Keratinocyte (primary cell): ENCODE measurements at regions not wholly inside any gene's neighbourhood (a gene's known extent, or its start where the extent isn't known, plus 50 kb on each side); places are given as distances from the start of the nearest gene placed in this dataset.

ENCODE experiments used
- DNase-seq: peaks from one replicate; pipeline ENCODE4 v3.0.0-alpha.2; 2011; ENCODE audit warnings: low read depth, missing footprints, low spot score
- FAIRE-seq: peaks from 2 replicates; lab custom pipeline; 2011; peaks lifted over from hg19 to GRCh38; lab: Jason Lieb, UNC
- H2AFZ ChIP-seq: 2 replicates; pipeline ENCODE4 v1.6.0; 2012; ENCODE audit warnings: low read length, control low read depth, inconsistent platforms; ENCODE audit not compliant: control insufficient read depth
- H3K27ac ChIP-seq: 2 replicates; pipeline ENCODE4 v1.5.1; 2011; ENCODE audit warnings: low read length; ENCODE audit not compliant: control insufficient read depth, insufficient read depth
- H3K27me3 ChIP-seq: 3 replicates; pipeline ENCODE4 v1.6.0; 2011; ENCODE audit warnings: low read length; ENCODE audit not compliant: control insufficient read depth, insufficient read depth; ENCODE audit errors: extremely low read depth
- H3K36me3 ChIP-seq, 2 experiments: 2 replicates in 1 of 2; 3 replicates in 1 of 2; pipeline ENCODE4 v1.5.1; 2011; ENCODE audit warnings: low read length in 2 of 2, mild to moderate bottlenecking in 1 of 2; ENCODE audit not compliant: control insufficient read depth in 2 of 2, insufficient read depth in 2 of 2; ENCODE audit errors: extremely low read depth in 1 of 2
- H3K4me1 ChIP-seq: 3 replicates; pipeline ENCODE4 v1.5.1; 2011; ENCODE audit warnings: low read length; ENCODE audit not compliant: control insufficient read depth, insufficient read depth; ENCODE audit errors: extremely low read depth
- H3K4me2 ChIP-seq: 3 replicates; pipeline ENCODE4 v1.6.0; 2011; ENCODE audit warnings: low read depth, low read length; ENCODE audit not compliant: control insufficient read depth, insufficient read depth; ENCODE audit errors: extremely low read depth
- H3K4me3 ChIP-seq, 3 experiments: fragments of 200-600 bp in 1 of 3; sonication (generic) in 1 of 3; 2 replicates in 2 of 3; 3 replicates in 1 of 3; pipeline ENCODE4 v1.5.1; 2011 to 2016; ENCODE audit warnings: low read length in 3 of 3, mild to moderate bottlenecking in 3 of 3, control low read depth in 2 of 3, inconsistent platforms in 1 of 3, low read depth in 1 of 3, mixed read lengths in 1 of 3, mixed run types in 1 of 3, moderate library complexity in 1 of 3; ENCODE audit not compliant: control insufficient read depth in 2 of 3, insufficient read depth in 2 of 3; ENCODE audit errors: extremely low read depth in 1 of 3
- H3K79me2 ChIP-seq: 2 replicates; pipeline ENCODE4 v1.6.0; 2012; ENCODE audit warnings: low read length; ENCODE audit not compliant: control insufficient read depth, insufficient read depth
- H3K9ac ChIP-seq: 3 replicates; pipeline ENCODE4 v1.6.0; 2011; ENCODE audit warnings: low read length; ENCODE audit not compliant: control insufficient read depth, insufficient read depth; ENCODE audit errors: extremely low read depth
- H3K9me1 ChIP-seq: 3 replicates; pipeline ENCODE4 v1.6.0; 2011; ENCODE audit warnings: low read length; ENCODE audit not compliant: control insufficient read depth, insufficient read depth; ENCODE audit errors: extremely low read depth
- H3K9me3 ChIP-seq: 2 replicates; pipeline ENCODE4 v1.5.1; 2012; ENCODE audit warnings: low read depth, low read length; ENCODE audit not compliant: control insufficient read depth
- H4K20me1 ChIP-seq: 3 replicates; pipeline ENCODE4 v1.6.0; 2011; ENCODE audit warnings: low read length; ENCODE audit not compliant: control insufficient read depth, insufficient read depth; ENCODE audit errors: extremely low read depth
- EZH2 ChIP-seq: IDR thresholded peaks from one replicate; pipeline ENCODE4 v1.6.1; 2012; ENCODE audit warnings: inconsistent platforms, mild to moderate bottlenecking, low read length, moderate library complexity
- dilution Hi-C: fragments of 300-500 bp; cut with MboI; formaldehyde crosslinking; loops from one replicate; pipeline ENCODE4 v1.7.0; 2020; ENCODE audit warnings: low sequenced_read_pairs; ENCODE audit not compliant: extremely low pct_ligation_motif_present
- TF ChIP-seq, protein P1 (sequence below), 3 experiments: IDR thresholded peaks in 1 of 3; conservative IDR thresholded peaks in 1 of 3; optimal IDR thresholded peaks in 1 of 3; 2 replicates in 2 of 3; 3 replicates in 1 of 3; pipeline versions ENCODE3 to v1.5.1; 2011; ENCODE audit warnings: low read length in 3 of 3, mild to moderate bottlenecking in 3 of 3, moderate library complexity in 2 of 3, control low read depth in 1 of 3, inconsistent platforms in 1 of 3; ENCODE audit not compliant: insufficient read depth in 2 of 3; ENCODE audit errors: extremely low read depth in 1 of 3

- no peak for FAIRE-seq
Observed at GRCh38 chr16:54231919-54232318, 54.7 kb downstream of the IRX3 start.

DNA sequence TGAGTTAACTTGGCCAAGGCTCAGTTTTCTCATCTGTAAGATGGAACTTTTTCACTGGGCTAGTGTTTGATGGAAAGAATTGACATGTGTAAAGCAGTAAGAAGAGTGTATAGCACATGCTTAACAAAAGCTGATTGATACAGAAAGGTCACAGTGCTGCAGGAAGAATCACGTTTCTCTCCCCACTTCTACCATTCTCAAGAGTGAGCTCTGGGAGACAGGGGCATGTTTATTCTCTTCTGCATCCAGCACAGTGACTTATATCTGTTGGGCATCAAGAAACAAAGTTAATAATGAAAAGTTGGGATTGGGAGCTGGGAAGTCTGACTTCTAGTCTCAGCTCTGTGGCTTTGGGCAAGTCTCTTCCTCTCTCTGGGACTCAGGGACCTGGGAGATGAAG is 55.3 kb downstream of the IRX3 start:
- Histone ChIP-seq H4K20me1 (no peaks in the 10 kb centered on the region), H3K4me1 (no peaks in the 10 kb centered on the region), H2AFZ (no peak overlapping the region), H3K9me3 (peaks cover 1% of the 10 kb centered on the region), H3K9me1 (no peaks in the 10 kb centered on the region), H3K79me2 (no peaks in the 10 kb centered on the region), H3K36me3 (no peaks in the 10 kb centered on the region), H3K9ac (no peak overlapping the region), H3K4me3 (no peak overlapping the region), H3K4me2 (no peak overlapping the region), H3K27me3 (no peaks in the 10 kb centered on the region), H3K27ac (no peak overlapping the region)
- no peak for FAIRE-seq
- dilution Hi-C loops: no loop called here
- TF ChIP-seq, protein P1, sequence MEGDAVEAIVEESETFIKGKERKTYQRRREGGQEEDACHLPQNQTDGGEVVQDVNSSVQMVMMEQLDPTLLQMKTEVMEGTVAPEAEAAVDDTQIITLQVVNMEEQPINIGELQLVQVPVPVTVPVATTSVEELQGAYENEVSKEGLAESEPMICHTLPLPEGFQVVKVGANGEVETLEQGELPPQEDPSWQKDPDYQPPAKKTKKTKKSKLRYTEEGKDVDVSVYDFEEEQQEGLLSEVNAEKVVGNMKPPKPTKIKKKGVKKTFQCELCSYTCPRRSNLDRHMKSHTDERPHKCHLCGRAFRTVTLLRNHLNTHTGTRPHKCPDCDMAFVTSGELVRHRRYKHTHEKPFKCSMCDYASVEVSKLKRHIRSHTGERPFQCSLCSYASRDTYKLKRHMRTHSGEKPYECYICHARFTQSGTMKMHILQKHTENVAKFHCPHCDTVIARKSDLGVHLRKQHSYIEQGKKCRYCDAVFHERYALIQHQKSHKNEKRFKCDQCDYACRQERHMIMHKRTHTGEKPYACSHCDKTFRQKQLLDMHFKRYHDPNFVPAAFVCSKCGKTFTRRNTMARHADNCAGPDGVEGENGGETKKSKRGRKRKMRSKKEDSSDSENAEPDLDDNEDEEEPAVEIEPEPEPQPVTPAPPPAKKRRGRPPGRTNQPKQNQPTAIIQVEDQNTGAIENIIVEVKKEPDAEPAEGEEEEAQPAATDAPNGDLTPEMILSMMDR (optimal IDR thresholded peaks at IDR 0.05 in 1 of 3, IDR thresholded peaks at IDR 0.05 in 1 of 3, conservative IDR thresholded peaks at IDR 0.05 in 1 of 3; ENCODE audit: extremely low read depth in 1 of 3, insufficient read depth in 2 of 3, low read length in 3 of 3): no peak
- TF ChIP-seq EZH2: no peak
- DNase-seq: no peak

More at GRCh38 chr16:54231919-54232318, 54.7 kb downstream of the IRX3 start:
- Histone ChIP-seq H3K9me1 (no peaks in the 10 kb centered on the region), H3K4me2 (no peak overlapping the region), H3K27me3 (no peaks in the 10 kb centered on the region), H2AFZ (no peak overlapping the region), H3K36me3 (no peaks in the 10 kb centered on the region), H3K9ac (no peak overlapping the region), H4K20me1 (no peaks in the 10 kb centered on the region), H3K9me3 (peaks cover 1% of the 10 kb centered on the region), H3K4me3 (no peak overlapping the region), H3K27ac (no peak overlapping the region), H3K4me1 (no peaks in the 10 kb centered on the region), H3K79me2 (no peaks in the 10 kb centered on the region)
- no peak for DNase-seq
- TF ChIP-seq, protein P1 (optimal IDR thresholded peaks at IDR 0.05 in 1 of 3, IDR thresholded peaks at IDR 0.05 in 1 of 3, conservative IDR thresholded peaks at IDR 0.05 in 1 of 3; ENCODE audit: extremely low read depth in 1 of 3, insufficient read depth in 2 of 3, low read length in 3 of 3): no peak
- no peak for TF ChIP-seq EZH2
- dilution Hi-C loops: no loop called here
